H9 (cell line): ENCODE measurements at regions not wholly inside any gene's neighbourhood (a gene's known extent, or its start where the extent isn't known, plus 50 kb on each side); places are given as distances from the start of the nearest gene placed in this dataset.

Experiments used
- DNase-seq: peaks from one replicate; pipeline ENCODE4 v3.0.0-alpha.2; 2017
- H2AFZ ChIP-seq: one replicate; pipeline ENCODE4 v1.6.1; 2013; ENCODE audit warnings: mild to moderate bottlenecking, low read length, control low read depth, moderate library complexity
- H2AK5ac ChIP-seq: 2 replicates; pipeline ENCODE4 v1.6.1; 2013; ENCODE audit warnings: low read length, control low read depth, mixed read lengths; ENCODE audit not compliant: insufficient read length
- H2BK120ac ChIP-seq: one replicate; pipeline ENCODE4 v1.6.1; 2013; ENCODE audit warnings: low read depth, mild to moderate bottlenecking, low read length, control low read depth, inconsistent platforms; ENCODE audit not compliant: poor library complexity, severe bottlenecking
- H2BK12ac ChIP-seq: 2 replicates; pipeline ENCODE4 v1.6.1; 2013; ENCODE audit warnings: low read length, control low read depth, mixed read lengths, low read depth; ENCODE audit not compliant: insufficient read length
- H2BK15ac ChIP-seq: 2 replicates; pipeline ENCODE4 v1.6.1; 2013; ENCODE audit warnings: low read depth, low read length, control low read depth
- H2BK20ac ChIP-seq: one replicate; pipeline ENCODE4 v1.6.1; 2013; ENCODE audit warnings: low read depth, mild to moderate bottlenecking, low read length, control low read depth, inconsistent platforms; ENCODE audit not compliant: poor library complexity, severe bottlenecking
- H2BK5ac ChIP-seq: 2 replicates; pipeline ENCODE4 v1.6.1; 2013; ENCODE audit warnings: low read length, control low read depth, mixed read lengths; ENCODE audit not compliant: insufficient read length
- H3K14ac ChIP-seq: 2 replicates; pipeline ENCODE4 v1.6.1; 2013; ENCODE audit warnings: low read length, control low read depth; ENCODE audit not compliant: insufficient read depth
- H3K18ac ChIP-seq: 2 replicates; pipeline ENCODE4 v1.6.1; 2013; ENCODE audit warnings: low read depth, mild to moderate bottlenecking, mixed read lengths, low read length, control low read depth; ENCODE audit not compliant: insufficient read length
- H3K23ac ChIP-seq: 2 replicates; pipeline ENCODE4 v1.6.1; 2013; ENCODE audit warnings: low read length, control low read depth, mixed read lengths, low read depth; ENCODE audit not compliant: insufficient read length
- H3K23me2 ChIP-seq: 2 replicates; pipeline ENCODE4 v1.6.1; 2013; ENCODE audit warnings: low read depth, mild to moderate bottlenecking, mixed read lengths, low read length, control low read depth; ENCODE audit not compliant: insufficient read length, poor library complexity, severe bottlenecking
- H3K27ac ChIP-seq: 2 replicates; pipeline ENCODE4 v1.5.1; 2013; ENCODE audit warnings: low read length, control low read depth, mixed read lengths, low read depth; ENCODE audit not compliant: insufficient read length
- H3K27me3 ChIP-seq: 2 replicates; pipeline ENCODE4 v1.6.1; 2013; ENCODE audit warnings: low read length, control low read depth, inconsistent platforms; ENCODE audit not compliant: insufficient read depth
- H3K4ac ChIP-seq: 2 replicates; pipeline ENCODE4 v1.6.1; 2013; ENCODE audit warnings: low read depth, mild to moderate bottlenecking, control low read depth, inconsistent platforms, low read length, moderate library complexity
- H3K4me1 ChIP-seq: 2 replicates; pipeline ENCODE4 v1.6.1; 2013; ENCODE audit warnings: low read length, control low read depth, inconsistent platforms; ENCODE audit not compliant: insufficient read depth
- H3K4me2 ChIP-seq: 2 replicates; pipeline ENCODE4 v1.6.1; 2013; ENCODE audit warnings: low read length, control low read depth, mixed read lengths; ENCODE audit not compliant: insufficient read length, insufficient read depth
- H3K56ac ChIP-seq: 2 replicates; pipeline ENCODE4 v1.6.1; 2013; ENCODE audit warnings: low read depth, mild to moderate bottlenecking, mixed read lengths, low read length, control low read depth; ENCODE audit not compliant: insufficient read length
- H3K79me1 ChIP-seq: 2 replicates; pipeline ENCODE4 v1.6.1; 2013; ENCODE audit warnings: low read depth, mild to moderate bottlenecking, moderate library complexity, low read length, control low read depth, inconsistent platforms; ENCODE audit not compliant: insufficient read depth, poor library complexity, severe bottlenecking
- H3K79me2 ChIP-seq: 2 replicates; pipeline ENCODE4 v1.6.1; 2013; ENCODE audit warnings: low read length, control low read depth, inconsistent platforms; ENCODE audit not compliant: insufficient read depth
- H3K9ac ChIP-seq: 2 replicates; pipeline ENCODE4 v1.6.1; 2013; ENCODE audit warnings: low read length, control low read depth, mixed read lengths; ENCODE audit not compliant: insufficient read length; ENCODE audit errors: extremely low read depth
- H3K9me3 ChIP-seq: one replicate; pipeline ENCODE4 v1.6.1; 2013; ENCODE audit warnings: low read depth, low read length, inconsistent platforms; ENCODE audit not compliant: control insufficient read depth
- H3T11ph ChIP-seq: one replicate; pipeline ENCODE4 v1.6.1; 2013; ENCODE audit warnings: mild to moderate bottlenecking, low read length, control low read depth, inconsistent platforms
- H4K20me1 ChIP-seq: one replicate; pipeline ENCODE4 v1.6.1; 2013; ENCODE audit not compliant: control insufficient read depth, insufficient read length, insufficient read depth
- H4K5ac ChIP-seq: 2 replicates; pipeline ENCODE4 v1.6.1; 2013; ENCODE audit warnings: low read depth, mild to moderate bottlenecking, mixed read lengths, low read length, control low read depth; ENCODE audit not compliant: insufficient read length
- H4K8ac ChIP-seq: replicated peaks from 2 replicates; pipeline ENCODE4 v1.6.1; 2013; ENCODE audit warnings: low read length, control low read depth, mixed read lengths, low read depth; ENCODE audit not compliant: insufficient read length
- H4K91ac ChIP-seq: 2 replicates; pipeline ENCODE4 v1.6.1; 2013; ENCODE audit warnings: low read depth, mild to moderate bottlenecking, moderate library complexity, mixed read lengths, low read length, control low read depth; ENCODE audit not compliant: insufficient read length
- H3K27ac Mint-ChIP-seq, 3 experiments: 2 replicates in 2 of 3; 3 replicates in 1 of 3; pipeline ENCODE4 v1.8.0; 2020 to 2021; ENCODE audit warnings: mixed read lengths in 3 of 3, mild to moderate bottlenecking in 1 of 3, moderate library complexity in 1 of 3
- H3K27me3 Mint-ChIP-seq: 2 replicates; pipeline ENCODE4 v1.8.0; 2021; ENCODE audit warnings: low read depth, mild to moderate bottlenecking, moderate library complexity, mixed read lengths
- H3K36me3 Mint-ChIP-seq, 3 experiments: 2 replicates in 2 of 3; 3 replicates in 1 of 3; pipeline ENCODE4 v1.8.0; 2020 to 2021; ENCODE audit warnings: low read depth in 3 of 3, mixed read lengths in 3 of 3; ENCODE audit not compliant: insufficient read depth in 1 of 3
- H3K4me1 Mint-ChIP-seq, 2 experiments: 2 replicates each; pipeline ENCODE4 v1.8.0; 2020; ENCODE audit warnings: mixed read lengths in 2 of 2
- H3K4me3 Mint-ChIP-seq, 2 experiments: 2 replicates in 1 of 2; 3 replicates in 1 of 2; pipeline ENCODE4 v1.8.0; 2020 to 2021; ENCODE audit warnings: mild to moderate bottlenecking in 2 of 2, mixed read lengths in 2 of 2, moderate library complexity in 1 of 2
- H3K9me3 Mint-ChIP-seq, 2 experiments: 2 replicates in 1 of 2; 3 replicates in 1 of 2; pipeline ENCODE4 v1.8.0; 2020; ENCODE audit warnings: mild to moderate bottlenecking in 2 of 2, mixed read lengths in 2 of 2, moderate library complexity in 1 of 2
- WGBS: extraction: QIAGEN DNeasy Blood & Tissue Kit; methylation state at CpG from one replicate; pipeline ENCODE4 v1.1.7; 2013; ENCODE audit warnings: missing lambda C conversion rate, low lambda C conversion rate, mixed read lengths; ENCODE audit not compliant: insufficient read length; ENCODE audit errors: extremely low coverage; 5-methylcytosine and 5-hydroxymethylcytosine counted together
- TF ChIP-seq, protein P1 (sequence below): fragments of 200-600 bp; sonication (generic); conservative IDR thresholded peaks from 3 replicates; pipeline ENCODE4 v1.8.0; 2021; ENCODE audit warnings: antibody characterized with exemption, mild to moderate bottlenecking

DNA sequence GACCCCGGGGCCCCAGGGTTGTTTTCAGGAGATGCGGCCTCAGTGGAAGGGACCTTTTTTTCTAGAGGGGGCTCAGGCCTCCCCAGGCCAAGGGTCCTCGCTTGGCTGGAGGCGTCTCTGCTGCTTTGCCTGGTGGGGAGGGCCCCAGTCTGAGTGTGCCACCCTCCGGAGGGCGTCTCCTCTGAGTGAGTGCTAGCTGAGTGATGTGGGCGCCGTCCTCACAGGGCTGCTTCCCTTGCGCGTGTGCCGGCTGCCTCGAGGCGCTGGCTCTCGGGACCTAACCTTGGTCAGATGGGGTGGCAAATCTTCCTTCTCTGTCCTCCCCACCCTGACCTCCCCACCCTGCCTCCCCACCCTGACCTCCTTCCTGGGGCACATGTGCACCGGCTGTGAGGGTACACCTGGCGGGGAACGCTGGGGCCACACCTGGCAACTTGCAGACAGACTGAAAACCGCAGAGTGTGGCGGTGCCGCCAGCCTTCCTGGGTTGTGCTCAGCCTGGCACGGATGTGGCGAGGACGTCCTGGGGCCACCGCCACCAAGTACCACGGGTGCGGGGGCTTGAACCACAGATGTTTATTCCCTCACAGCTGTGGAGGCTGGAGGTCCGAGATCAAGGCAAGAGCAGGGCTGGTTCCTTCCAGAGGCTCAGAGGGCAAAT, 93.0 kb upstream of the TTC34 start:
- WGBS, result no CpG with 5 or more reads among the region's 27 CpGs
- Histone ChIP-seq H3K4me1 (no peaks in the 10 kb centered on the region), H3K18ac (no peak overlapping the region), H3K79me1 (no peaks in the 10 kb centered on the region), H2BK120ac (no peak overlapping the region), H3K23me2 (no peaks in the 10 kb centered on the region), H2BK5ac (no peak overlapping the region), H2AK5ac (no peak overlapping the region), H4K8ac (no peak overlapping the region), H2BK12ac (no peak overlapping the region), H4K91ac (no peak overlapping the region), H2BK15ac (no peak overlapping the region), H3K23ac (no peak overlapping the region), H2BK20ac (no peak overlapping the region), H3K9me3 (peaks cover 81% of the 10 kb centered on the region), H3K4ac (no peak overlapping the region), H3K9ac (no peak overlapping the region), H3K56ac (no peak overlapping the region), H3K27ac (no peak overlapping the region), H3K79me2 (no peaks in the 10 kb centered on the region), H3K14ac (no peak overlapping the region), H3K27me3 (no peaks in the 10 kb centered on the region), H3K4me2 (no peak overlapping the region), H2AFZ (no peak overlapping the region), H4K5ac (no peak overlapping the region), H3T11ph (no peak overlapping the region), H4K20me1 (no peaks in the 10 kb centered on the region)
- TF ChIP-seq, protein P1, sequence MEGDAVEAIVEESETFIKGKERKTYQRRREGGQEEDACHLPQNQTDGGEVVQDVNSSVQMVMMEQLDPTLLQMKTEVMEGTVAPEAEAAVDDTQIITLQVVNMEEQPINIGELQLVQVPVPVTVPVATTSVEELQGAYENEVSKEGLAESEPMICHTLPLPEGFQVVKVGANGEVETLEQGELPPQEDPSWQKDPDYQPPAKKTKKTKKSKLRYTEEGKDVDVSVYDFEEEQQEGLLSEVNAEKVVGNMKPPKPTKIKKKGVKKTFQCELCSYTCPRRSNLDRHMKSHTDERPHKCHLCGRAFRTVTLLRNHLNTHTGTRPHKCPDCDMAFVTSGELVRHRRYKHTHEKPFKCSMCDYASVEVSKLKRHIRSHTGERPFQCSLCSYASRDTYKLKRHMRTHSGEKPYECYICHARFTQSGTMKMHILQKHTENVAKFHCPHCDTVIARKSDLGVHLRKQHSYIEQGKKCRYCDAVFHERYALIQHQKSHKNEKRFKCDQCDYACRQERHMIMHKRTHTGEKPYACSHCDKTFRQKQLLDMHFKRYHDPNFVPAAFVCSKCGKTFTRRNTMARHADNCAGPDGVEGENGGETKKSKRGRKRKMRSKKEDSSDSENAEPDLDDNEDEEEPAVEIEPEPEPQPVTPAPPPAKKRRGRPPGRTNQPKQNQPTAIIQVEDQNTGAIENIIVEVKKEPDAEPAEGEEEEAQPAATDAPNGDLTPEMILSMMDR, result no peak
- no peak for DNase-seq
- no peaks in the 10 kb centered on the region for H3K4me1 Mint-ChIP-seq
- H3K27me3 Mint-ChIP-seq, result no peaks in the 10 kb centered on the region; the same call in 1 of the 2 replicates
- peaks cover 24 to 77% of the 10 kb centered on the region in 2 experiments for H3K9me3 Mint-ChIP-seq
- H3K36me3 Mint-ChIP-seq, result peaks cover 0 to 44% (median 5%) of the 10 kb centered on the region in 3 experiments; a peak in 5 of 7 replicates
- H3K27ac Mint-ChIP-seq, result no peak overlapping the region
- H3K4me3 Mint-ChIP-seq, result no peak overlapping the region
